Nephron (organoid): ENCODE measurements at regions not wholly inside any gene's neighbourhood (a gene's known extent, or its start where the extent isn't known, plus 50 kb on each side); places are given as distances from the start of the nearest gene placed in this dataset.

Source experiments
- H3K27ac Mint-ChIP-seq, 3 experiments: 2 replicates each; pipeline ENCODE4 v1.8.0; 2020; ENCODE audit warnings: mixed read lengths in 3 of 3, mild to moderate bottlenecking in 2 of 3, moderate library complexity in 1 of 3
- H3K27me3 Mint-ChIP-seq: 2 replicates; pipeline ENCODE4 v1.8.0; 2021; ENCODE audit warnings: low read depth, mild to moderate bottlenecking, moderate library complexity, mixed read lengths
- H3K36me3 Mint-ChIP-seq: 2 replicates; pipeline ENCODE4 v1.8.0; 2020; ENCODE audit warnings: low read depth, mixed read lengths
- H3K4me1 Mint-ChIP-seq: 2 replicates; pipeline ENCODE4 v1.8.0; 2020; ENCODE audit warnings: mixed read lengths
- H3K4me3 Mint-ChIP-seq, 3 experiments: 2 replicates each; pipeline ENCODE4 v1.8.0; 2020; ENCODE audit warnings: mild to moderate bottlenecking in 3 of 3, mixed read lengths in 3 of 3, moderate library complexity in 2 of 3
- H3K9me3 Mint-ChIP-seq: 2 replicates; pipeline ENCODE4 v1.8.0; 2020; ENCODE audit warnings: mixed read lengths
- CTCF ChIP-seq, 3 experiments: fragments of 200-600 bp; sonication (generic); IDR thresholded peaks; one replicate each; pipeline ENCODE4 v1.5.0; 2021; ENCODE audit warnings: antibody characterized with exemption in 3 of 3; ENCODE audit not compliant: unreplicated experiment in 3 of 3

- Mint-ChIP-seq H3K4me3 (no peak overlapping the region), H3K27me3 (no peaks in the 10 kb centered on the region), H3K36me3 (no peaks in the 10 kb centered on the region), H3K4me1 (no peaks in the 10 kb centered on the region), H3K27ac (no peak overlapping the region), H3K9me3 (no peaks in the 10 kb centered on the region)
- TF ChIP-seq CTCF (IDR thresholded peaks at IDR 0.05; ENCODE audit: unreplicated experiment in 3 of 3) = no peak
Measured at GRCh38 chr6:2416128-2416712, 170.8 kb upstream of the GMDS start.

- H3K27ac Mint-ChIP-seq = no peak overlapping the region
- H3K4me3 Mint-ChIP-seq = no peak overlapping the region
- H3K4me1 Mint-ChIP-seq = no peaks in the 10 kb centered on the region
- H3K27me3 Mint-ChIP-seq = no peaks in the 10 kb centered on the region
- no peaks in the 10 kb centered on the region for H3K9me3 Mint-ChIP-seq
- no peak for TF ChIP-seq CTCF (IDR thresholded peaks at IDR 0.05; ENCODE audit: unreplicated experiment in 3 of 3)
- peaks cover under 1% of the 10 kb centered on the region for H3K36me3 Mint-ChIP-seq
Measured at GRCh38 chr6:2414885-2415547, 169.6 kb upstream of the GMDS start.

- H3K27me3 Mint-ChIP-seq = no peaks in the 10 kb centered on the region
- no peaks in the 10 kb centered on the region for H3K9me3 Mint-ChIP-seq
- no peak overlapping the region for H3K4me3 Mint-ChIP-seq
- no peak overlapping the region for H3K27ac Mint-ChIP-seq
- TF ChIP-seq CTCF (IDR thresholded peaks at IDR 0.05; ENCODE audit: unreplicated experiment in 3 of 3) = no peak
- peaks cover 4% of the 10 kb centered on the region for H3K36me3 Mint-ChIP-seq
- H3K4me1 Mint-ChIP-seq = no peaks in the 10 kb centered on the region
Measured at GRCh38 chr6:2412731-2413130, 167.3 kb upstream of the GMDS start.

- no peak for TF ChIP-seq CTCF (IDR thresholded peaks at IDR 0.05; ENCODE audit: unreplicated experiment in 3 of 3)
- no peaks in the 10 kb centered on the region for H3K4me1 Mint-ChIP-seq
- H3K27ac Mint-ChIP-seq = no peak overlapping the region
- H3K4me3 Mint-ChIP-seq = no peak overlapping the region
- H3K27me3 Mint-ChIP-seq = no peaks in the 10 kb centered on the region
- no peaks in the 10 kb centered on the region for H3K9me3 Mint-ChIP-seq
- peaks cover 15% of the 10 kb centered on the region for H3K36me3 Mint-ChIP-seq
Measured at GRCh38 chr6:2410656-2411380, 165.4 kb upstream of the GMDS start.

GRCh38 chr6:2407525-2407924, 162.1 kb upstream of the GMDS start:
- Mint-ChIP-seq H3K36me3 (peaks cover 29% of the 10 kb centered on the region), H3K4me1 (no peaks in the 10 kb centered on the region), H3K27me3 (no peaks in the 10 kb centered on the region), H3K9me3 (peaks cover 8% of the 10 kb centered on the region), H3K27ac (no peak overlapping the region), H3K4me3 (no peak overlapping the region)
- TF ChIP-seq CTCF (IDR thresholded peaks at IDR 0.05; ENCODE audit: unreplicated experiment in 3 of 3) = no peak
